ENCODE measurements at regions not wholly inside any gene's neighbourhood (a gene's known extent, or its start where the extent isn't known, plus 50 kb on each side); places are given as distances from the start of the nearest gene placed in this dataset.

- 78 to 90% methylated on average over 5 of the region's 5 CpGs for WGBS, 2 donors
- no peak overlapping the region for H3K27ac ChIP-seq
- TF ChIP-seq POLR2A (IDR thresholded peaks at IDR 0.05) = no peak
- TF ChIP-seq, protein P1, sequence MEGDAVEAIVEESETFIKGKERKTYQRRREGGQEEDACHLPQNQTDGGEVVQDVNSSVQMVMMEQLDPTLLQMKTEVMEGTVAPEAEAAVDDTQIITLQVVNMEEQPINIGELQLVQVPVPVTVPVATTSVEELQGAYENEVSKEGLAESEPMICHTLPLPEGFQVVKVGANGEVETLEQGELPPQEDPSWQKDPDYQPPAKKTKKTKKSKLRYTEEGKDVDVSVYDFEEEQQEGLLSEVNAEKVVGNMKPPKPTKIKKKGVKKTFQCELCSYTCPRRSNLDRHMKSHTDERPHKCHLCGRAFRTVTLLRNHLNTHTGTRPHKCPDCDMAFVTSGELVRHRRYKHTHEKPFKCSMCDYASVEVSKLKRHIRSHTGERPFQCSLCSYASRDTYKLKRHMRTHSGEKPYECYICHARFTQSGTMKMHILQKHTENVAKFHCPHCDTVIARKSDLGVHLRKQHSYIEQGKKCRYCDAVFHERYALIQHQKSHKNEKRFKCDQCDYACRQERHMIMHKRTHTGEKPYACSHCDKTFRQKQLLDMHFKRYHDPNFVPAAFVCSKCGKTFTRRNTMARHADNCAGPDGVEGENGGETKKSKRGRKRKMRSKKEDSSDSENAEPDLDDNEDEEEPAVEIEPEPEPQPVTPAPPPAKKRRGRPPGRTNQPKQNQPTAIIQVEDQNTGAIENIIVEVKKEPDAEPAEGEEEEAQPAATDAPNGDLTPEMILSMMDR (IDR thresholded peaks at IDR 0.05) = no peak
- H3K27me3 ChIP-seq = no peaks in the 10 kb centered on the region
- intact Hi-C loops (cut with DNase I; ENCODE audit: low total_unique reads) = no loop called here
- no peaks in the 10 kb centered on the region for H3K36me3 ChIP-seq (ENCODE audit: low read depth, missing control alignments)
- DNase-seq = no peak
- peaks cover 4% of the 10 kb centered on the region for H3K4me1 ChIP-seq
- no peak overlapping the region for H3K4me3 ChIP-seq
- no peaks in the 10 kb centered on the region for H3K9me3 ChIP-seq
Observed at GRCh38 chr20:19817017-19817416, 59.0 kb downstream of the RIN2 start.

- Histone ChIP-seq H3K4me3 (no peak overlapping the region), H3K27me3 (no peaks in the 10 kb centered on the region), H3K4me1 (peaks cover 4% of the 10 kb centered on the region), H3K9me3 (no peaks in the 10 kb centered on the region), H3K36me3 (ENCODE audit: low read depth, missing control alignments) (no peaks in the 10 kb centered on the region), H3K27ac (no peak overlapping the region)
- TF ChIP-seq POLR2A (IDR thresholded peaks at IDR 0.05) = no peak
- TF ChIP-seq, protein P1 (IDR thresholded peaks at IDR 0.05) = no peak
- no peak for DNase-seq
- WGBS, 2 donors = 75 to 86% methylated on average over 1 of the region's 1 CpG
- intact Hi-C loops (cut with DNase I; ENCODE audit: low total_unique reads) = no loop called here
Observed at GRCh38 chr20:19819149-19819548, 61.1 kb downstream of the RIN2 start.

DNA sequence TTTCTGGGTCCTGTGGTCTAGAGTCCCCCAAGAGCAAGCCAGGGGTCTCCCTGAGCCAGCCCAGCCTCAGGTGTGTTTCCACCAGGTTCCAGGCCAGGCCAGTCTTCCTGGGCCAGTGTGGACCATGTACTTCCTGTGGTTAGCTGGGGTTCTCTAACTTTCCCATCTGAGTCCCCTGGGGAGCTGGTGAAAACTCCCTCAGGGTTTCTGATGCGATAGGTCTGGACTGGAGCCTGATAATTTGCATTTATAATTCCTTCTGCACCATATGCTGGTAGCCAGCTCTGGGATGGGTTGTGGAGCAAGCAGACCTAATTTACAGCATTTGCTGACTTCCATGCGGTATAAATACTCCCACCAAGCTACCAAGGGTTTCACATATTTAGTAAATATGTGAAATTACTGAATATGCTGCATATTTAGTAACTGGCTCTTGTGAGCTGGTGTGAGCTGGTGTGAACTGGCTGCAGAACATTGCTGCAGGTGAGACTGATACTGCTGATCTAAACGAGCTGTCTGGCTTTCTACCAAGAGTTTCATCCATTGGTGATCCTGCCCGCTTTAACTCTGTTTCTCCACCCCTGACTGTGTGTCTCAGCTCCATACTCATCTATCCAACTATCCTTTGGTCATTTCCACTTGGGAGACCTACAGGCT is 62.6 kb downstream of the RIN2 start:
- intact Hi-C loops (cut with DNase I; ENCODE audit: low total_unique reads) = no loop called here
- 86 to 89% methylated on average over 4 of the region's 4 CpGs for WGBS, 2 donors
- TF ChIP-seq, protein P1 (IDR thresholded peaks at IDR 0.05) = no peak
- no peak for TF ChIP-seq POLR2A (IDR thresholded peaks at IDR 0.05)
- peaks cover 4% of the 10 kb centered on the region for H3K4me1 ChIP-seq
- no peak overlapping the region for H3K4me3 ChIP-seq
- no peaks in the 10 kb centered on the region for H3K36me3 ChIP-seq (ENCODE audit: low read depth, missing control alignments)
- no peak overlapping the region for H3K27ac ChIP-seq
- no peak for DNase-seq
- H3K9me3 ChIP-seq = no peaks in the 10 kb centered on the region
- H3K27me3 ChIP-seq = no peaks in the 10 kb centered on the region

DNA sequence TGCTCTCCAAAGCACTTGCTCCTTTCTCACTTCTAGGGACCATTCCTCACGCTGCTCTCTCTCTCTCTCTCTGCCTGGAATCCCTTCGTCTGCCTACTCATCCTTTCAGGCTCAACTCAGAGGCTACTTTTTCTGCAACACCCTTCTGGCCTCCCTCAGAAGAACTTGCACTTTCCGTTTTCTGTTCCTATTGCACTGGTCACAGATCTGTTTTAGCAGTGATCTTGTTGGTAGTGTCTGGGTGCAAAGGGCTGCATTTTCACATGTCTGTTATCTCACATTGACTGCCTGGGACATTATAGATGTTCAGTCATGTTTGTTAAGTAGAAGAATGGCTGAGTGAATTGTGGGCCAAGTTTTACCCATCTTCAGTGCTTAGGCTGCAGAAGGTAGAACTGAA is 63.5 kb downstream of the RIN2 start:
- Histone ChIP-seq H3K4me1 (no peaks in the 10 kb centered on the region), H3K9me3 (no peaks in the 10 kb centered on the region), H3K27ac (no peak overlapping the region), H3K36me3 (ENCODE audit: low read depth, missing control alignments) (no peaks in the 10 kb centered on the region), H3K4me3 (no peak overlapping the region), H3K27me3 (no peaks in the 10 kb centered on the region)
- whole genome bisulfite sequencing, 2 donors = 79 to 90% methylated on average over 3 of the region's 3 CpGs
- TF ChIP-seq, protein P1 (IDR thresholded peaks at IDR 0.05) = no peak
- TF ChIP-seq POLR2A (IDR thresholded peaks at IDR 0.05) = no peak
- intact Hi-C loops (cut with DNase I; ENCODE audit: low total_unique reads) = no loop called here
- no peak for DNase-seq

- TF ChIP-seq POLR2A (IDR thresholded peaks at IDR 0.05) = no peak
- TF ChIP-seq, protein P1 (IDR thresholded peaks at IDR 0.05) = no peak
- H3K36me3 ChIP-seq (ENCODE audit: low read depth, missing control alignments) = no peaks in the 10 kb centered on the region
- 87 to 92% methylated on average over 5 of the region's 5 CpGs for WGBS, 2 donors
- H3K27me3 ChIP-seq = no peaks in the 10 kb centered on the region
- no peak overlapping the region for H3K27ac ChIP-seq
- DNase-seq = no peak
- intact Hi-C loops (cut with DNase I; ENCODE audit: low total_unique reads) = no loop called here
- H3K4me1 ChIP-seq = no peaks in the 10 kb centered on the region
- H3K4me3 ChIP-seq = no peak overlapping the region
- H3K9me3 ChIP-seq = no peaks in the 10 kb centered on the region
Observed at GRCh38 chr20:19823216-19823615, 65.2 kb downstream of the RIN2 start.

All from testis (tissue), 2 donors.